HG03378 (cell line): ENCODE measurements at regions not wholly inside any gene's neighbourhood (a gene's known extent, or its start where the extent isn't known, plus 50 kb on each side); places are given as distances from the start of the nearest gene placed in this dataset.
"Not testable (repeated sequence)": the region's sequence is repeated elsewhere in the genome, so short reads cannot be mapped to it uniquely, and the experiment has no call there.

ENCODE experiments used
- ATAC-seq: cut with Tn5 transposase; IDR thresholded peaks from one replicate; pipeline ENCODE4 v1.9.1; 2021; ENCODE audit warnings: mild to moderate bottlenecking, moderate library complexity; ENCODE audit not compliant: unreplicated experiment

DNA sequence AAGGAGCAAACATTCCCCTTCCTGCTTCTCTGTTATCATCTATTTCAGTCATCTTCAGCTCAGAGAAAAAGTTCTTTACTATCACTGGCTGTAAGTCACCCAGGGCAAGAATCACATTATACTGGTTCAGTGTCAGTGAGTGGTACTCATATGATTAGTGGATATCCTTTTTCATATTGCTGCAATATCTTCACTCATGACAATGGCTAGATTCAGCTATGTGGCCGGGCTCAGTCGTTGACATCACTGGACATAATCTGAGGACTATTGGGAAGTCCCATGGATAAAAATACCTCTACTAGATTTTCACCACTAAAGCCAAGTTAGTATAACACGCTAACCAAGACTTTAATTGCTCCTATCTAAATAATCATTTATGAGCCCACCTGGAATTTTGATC lies 91.3 kb upstream of the UBE2E2 start:
- no peak for ATAC-seq

DNA sequence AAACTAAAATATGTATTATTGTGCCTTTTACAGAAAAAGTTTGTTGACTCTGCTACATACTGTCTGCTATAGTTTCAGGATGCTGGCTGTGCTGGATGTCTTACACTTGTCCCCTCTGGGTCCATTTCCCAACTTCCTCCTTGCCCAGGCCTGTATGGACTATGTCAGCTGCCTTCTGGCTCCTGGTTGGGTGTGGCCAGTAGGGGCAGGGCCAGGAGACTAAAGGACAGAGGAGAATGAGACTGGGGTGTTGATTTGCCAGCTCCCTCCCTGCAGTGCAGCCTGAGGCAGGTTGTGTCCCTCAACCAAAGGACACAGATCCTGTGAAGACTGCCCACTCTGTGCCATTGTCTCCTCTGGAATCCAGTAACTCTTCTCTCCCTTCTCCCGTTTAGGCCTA lies 90.6 kb upstream of the UBE2E2 start:
- no peak for ATAC-seq

DNA sequence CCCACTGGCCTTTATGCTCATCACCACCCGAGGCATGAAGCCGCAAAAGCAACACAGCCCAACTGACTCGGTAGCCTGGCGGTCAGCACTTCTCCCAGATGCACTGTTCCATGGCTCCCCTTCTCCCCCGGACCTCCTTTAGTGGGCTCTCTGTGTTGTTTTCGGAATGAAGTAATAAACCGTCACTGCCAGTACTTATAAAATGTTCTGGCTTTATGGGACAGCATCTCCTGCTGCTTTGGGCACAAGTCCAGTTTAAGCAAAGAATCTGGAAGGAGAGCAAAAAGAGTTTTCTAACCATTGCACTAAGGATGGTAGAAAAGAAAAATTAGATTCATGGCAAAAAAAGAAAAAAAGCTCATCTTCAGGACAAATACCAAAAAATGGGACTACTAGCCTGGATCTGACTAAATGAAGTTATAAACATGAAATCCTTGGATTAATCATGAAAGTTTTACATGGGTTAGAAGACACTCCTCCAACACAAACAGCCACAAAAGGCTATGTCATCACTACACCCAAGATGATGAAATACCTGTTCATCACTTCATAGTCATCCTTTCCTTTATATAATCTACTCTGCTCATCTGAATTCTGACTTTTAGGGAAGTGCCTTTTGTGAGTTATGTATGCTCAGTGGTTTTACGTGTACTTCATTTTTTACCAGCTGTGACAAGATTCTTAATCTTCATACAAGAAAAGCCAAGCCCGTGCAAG lies 89.5 kb upstream of the UBE2E2 start:
- ATAC-seq, result no peak

DNA sequence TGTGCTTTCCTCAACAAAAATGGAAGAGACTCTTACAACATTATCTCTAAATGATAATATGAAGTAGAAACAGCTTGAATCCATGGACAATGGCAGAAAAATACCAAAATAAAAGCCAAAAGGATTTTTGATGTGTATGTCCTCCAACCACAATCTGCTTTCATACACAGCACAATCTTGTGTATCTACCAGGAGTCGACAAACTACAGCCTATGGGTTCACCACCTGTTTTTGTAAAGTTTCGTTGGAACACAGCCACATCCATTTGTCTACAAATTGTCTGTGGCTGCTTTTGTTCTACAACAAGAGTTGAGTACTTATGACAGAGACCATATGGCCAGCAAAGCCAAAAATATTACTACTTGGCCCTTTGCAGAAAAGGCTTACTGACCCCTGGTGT lies 88.7 kb upstream of the UBE2E2 start:
- no peak for ATAC-seq

DNA sequence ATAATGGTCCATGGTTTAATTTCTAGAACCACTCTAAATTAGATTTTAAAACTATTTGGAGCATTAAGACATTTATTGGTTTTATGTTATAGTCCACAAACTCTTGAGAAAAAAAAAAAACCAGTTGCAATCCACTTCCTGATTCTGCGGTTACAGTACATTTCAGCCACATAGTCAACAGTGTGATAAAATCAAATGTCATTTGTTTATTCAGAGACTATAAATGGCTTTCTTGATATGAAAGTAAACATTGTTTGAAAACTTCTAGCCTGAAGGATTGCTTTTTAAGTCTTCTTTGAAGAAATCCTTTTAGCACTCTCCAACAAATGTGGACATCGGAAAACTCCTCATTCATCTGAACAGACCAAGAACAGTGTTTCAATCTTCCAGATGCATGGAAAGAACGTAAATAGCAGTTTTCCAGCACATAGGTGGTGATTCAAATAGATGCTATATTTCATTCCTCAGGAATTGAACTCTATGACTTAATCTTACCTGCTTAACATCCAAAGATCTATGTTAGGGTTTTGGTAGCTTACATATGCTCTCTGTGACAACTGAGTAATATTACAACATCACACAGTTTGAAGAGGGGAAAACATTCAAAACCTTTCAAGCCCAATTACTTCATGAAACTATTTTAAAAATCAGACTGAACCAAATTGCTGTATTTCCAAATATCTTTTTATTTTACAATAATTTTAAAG lies 87.8 kb upstream of the UBE2E2 start:
- no peak for ATAC-seq

DNA sequence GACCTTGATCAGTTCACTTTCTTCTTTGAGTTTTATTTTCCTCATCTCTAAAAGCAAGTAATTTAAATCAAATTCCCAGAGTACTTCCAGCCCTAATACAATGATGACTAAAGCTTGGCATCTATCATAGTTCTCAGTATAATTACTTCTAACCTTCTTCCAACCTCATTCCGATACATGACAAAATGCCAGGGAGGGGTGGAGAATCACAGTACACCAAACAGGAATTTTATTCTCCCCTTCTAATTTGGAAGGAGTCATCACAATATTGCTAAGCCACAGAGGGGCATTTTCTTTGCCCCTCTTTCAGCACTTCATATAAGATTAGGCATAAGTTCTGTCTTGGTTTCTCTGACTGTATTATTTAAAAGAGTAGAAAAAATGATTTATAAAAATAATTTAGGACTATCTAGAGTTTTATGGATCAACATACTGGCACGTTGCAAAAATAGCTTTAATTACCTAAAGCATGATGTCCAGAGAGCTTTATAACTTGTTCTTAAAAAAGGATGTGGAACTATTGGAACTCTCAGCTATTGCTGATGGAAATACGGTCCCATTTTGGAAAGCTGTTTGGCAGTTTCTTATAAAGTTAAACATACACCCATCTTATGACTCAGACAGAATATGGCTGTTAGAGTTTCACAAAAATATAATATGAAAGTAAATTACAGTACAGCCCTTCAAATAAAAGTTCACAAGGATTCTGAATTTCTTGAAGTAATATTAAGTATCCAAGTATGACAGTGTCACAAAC lies 86.9 kb upstream of the UBE2E2 start:
- no peak for ATAC-seq

- ATAC-seq, result no peak
These were observed 85.3 kb upstream of the UBE2E2 start for GRCh38 chr3:23117856-23118255.

- ATAC-seq, result no peak
These were observed 75.9 kb upstream of the UBE2E2 start for GRCh38 chr3:23127196-23127595.

- ATAC-seq, result no peak
These were observed 74.5 kb upstream of the UBE2E2 start for GRCh38 chr3:23128655-23129054.

- ATAC-seq, result no peak
These were observed 74.0 kb upstream of the UBE2E2 start for GRCh38 chr3:23129117-23129516.

GRCh38 chr3:23129817-23130216 lies 73.3 kb upstream of the UBE2E2 start:
- no peak for ATAC-seq

GRCh38 chr3:23130406-23130805 lies 72.7 kb upstream of the UBE2E2 start:
- ATAC-seq, result no peak

DNA sequence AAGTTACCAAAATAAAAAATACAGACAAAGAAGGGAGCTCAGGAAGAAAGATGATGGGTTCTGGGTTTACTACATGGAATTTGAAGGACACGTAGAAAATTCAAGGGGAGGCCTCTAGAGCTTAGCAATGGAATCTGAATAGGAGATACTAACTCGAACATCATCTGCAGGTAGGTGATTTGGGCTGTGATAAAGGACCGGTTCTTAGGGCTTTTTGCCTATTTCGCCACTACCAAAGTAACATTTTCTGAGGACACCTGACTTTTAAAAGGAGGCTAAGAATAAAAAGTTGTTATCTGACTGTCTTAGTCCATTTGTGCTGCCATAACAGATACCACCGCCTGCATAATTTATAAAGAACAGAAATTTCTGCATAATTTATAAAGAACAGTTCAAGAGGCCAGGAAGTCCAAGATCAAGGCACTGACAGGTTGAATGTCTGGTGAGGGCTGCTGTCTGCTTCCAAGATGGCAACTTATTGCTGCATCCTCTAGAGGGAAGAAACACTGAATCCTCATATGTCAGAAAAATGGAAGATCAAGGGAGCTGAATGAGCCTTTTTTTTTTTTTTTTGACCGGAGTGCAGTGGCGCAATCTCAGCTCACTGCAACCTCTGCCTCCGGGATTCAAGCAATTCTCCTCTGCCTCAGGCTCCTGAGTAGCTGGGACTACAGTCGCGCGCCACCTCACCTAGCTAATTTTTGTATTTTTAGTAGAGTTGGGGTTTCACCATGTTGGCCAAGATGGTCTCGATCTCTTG lies 67.9 kb upstream of the UBE2E2 start:
- ATAC-seq, result no peak

DNA sequence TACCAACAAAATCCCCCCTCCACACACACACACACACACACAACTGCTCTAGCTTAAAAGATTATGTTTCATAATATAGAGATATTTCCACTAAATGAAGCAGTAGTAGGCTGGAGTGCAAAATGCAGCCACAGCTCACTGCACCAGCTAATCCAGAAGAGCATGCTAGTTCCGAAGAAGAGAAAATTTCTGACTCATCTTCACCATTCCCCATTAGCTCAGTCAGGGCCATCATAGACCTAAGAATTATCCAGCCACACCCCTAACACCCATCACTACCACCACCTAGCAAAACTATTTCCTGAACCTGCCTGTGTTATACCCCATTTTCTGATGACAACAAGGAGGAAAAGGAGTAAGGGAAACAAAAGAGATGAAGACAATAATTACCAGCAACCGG lies 67.1 kb upstream of the UBE2E2 start:
- ATAC-seq, result no peak

- ATAC-seq, result not testable (repeated sequence)
These were observed 59.1 kb upstream of the UBE2E2 start for GRCh38 chr3:23144051-23144450.

DNA sequence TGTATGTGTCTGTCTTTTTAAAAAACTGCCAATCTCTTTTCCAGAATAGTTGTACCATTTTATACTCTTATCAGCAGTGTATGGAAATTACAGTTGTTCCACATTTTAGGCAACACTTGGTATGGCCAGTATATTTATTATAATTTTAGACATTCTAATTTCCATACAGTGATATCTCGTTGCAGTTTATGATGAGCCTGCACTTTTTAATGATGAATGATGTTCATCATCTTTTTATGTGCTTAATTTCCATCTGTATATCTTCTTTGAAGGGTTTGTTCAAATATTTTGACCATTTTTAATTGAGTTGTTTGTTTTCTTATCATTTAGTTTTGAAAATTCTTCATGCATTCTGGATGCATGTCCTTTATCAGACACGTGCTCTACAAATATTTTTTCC lies 57.0 kb upstream of the UBE2E2 start:
- no peak for ATAC-seq

- no peak for ATAC-seq
These were observed 50.1 kb upstream of the UBE2E2 start for GRCh38 chr3:23152989-23153388.
